GM19193 (cell line): ENCODE measurements at regions not wholly inside any gene's neighbourhood (a gene's known extent, or its start where the extent isn't known, plus 50 kb on each side); places are given as distances from the start of the nearest gene placed in this dataset.

ENCODE experiments used
- POLR2A ChIP-seq: IDR thresholded peaks from 4 replicates; pipeline ENCODE4 v1.6.1; 2011; ENCODE audit not compliant: insufficient read depth, insufficient read length; ENCODE audit errors: extremely low read depth

- no peak for TF ChIP-seq POLR2A
Measured at GRCh38 chr5:164500856-164501255, 995.4 kb downstream of the MAT2B start.

DNA sequence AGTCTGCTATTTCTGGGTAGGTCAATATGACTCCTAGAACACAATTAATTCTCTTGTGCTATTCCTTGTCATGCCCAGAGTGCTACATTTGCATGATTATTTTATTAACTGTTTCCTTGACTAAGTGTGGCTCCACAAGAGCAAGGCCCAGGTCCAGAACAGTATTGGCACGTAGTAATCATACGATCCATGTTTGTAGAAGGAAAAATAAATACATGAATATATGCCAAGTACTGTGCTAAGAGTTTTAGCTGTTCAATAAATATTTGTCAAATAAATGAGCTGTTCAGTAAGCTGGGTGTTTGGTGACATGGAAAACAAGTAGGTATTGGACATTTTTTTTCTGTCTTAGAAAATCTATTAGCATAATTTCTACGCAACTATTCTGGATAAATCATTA is 995.9 kb downstream of the MAT2B start:
- no peak for TF ChIP-seq POLR2A

DNA sequence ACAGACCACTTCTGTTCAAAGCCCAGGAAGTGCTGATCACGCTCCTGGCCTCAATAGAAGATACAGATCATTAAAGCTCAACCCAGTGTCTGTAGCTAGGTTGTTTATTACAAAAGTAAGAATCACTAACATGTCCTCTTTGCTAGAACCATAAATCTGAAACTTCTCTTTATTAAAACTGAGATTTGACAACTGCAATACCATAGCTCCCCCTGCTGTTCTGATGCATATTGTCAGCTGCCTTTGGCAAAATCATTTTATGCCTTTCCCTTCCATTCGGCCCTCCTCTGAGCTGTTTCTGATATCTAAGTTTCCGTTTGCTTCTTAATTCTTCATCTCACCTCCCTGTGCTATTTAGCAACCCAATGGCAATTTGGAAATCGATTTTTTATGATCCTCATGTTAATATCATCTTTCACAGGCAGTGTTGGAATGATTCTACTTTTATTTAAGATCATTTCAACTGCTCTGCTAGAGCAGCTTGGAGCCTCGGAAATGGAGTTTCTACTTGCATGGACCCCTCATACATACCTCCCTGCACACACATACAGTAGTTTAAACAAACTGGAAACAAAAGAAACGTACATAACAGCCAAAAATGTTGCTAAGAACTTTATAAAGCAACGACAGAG is 998.8 kb downstream of the MAT2B start:
- no peak for TF ChIP-seq POLR2A

DNA sequence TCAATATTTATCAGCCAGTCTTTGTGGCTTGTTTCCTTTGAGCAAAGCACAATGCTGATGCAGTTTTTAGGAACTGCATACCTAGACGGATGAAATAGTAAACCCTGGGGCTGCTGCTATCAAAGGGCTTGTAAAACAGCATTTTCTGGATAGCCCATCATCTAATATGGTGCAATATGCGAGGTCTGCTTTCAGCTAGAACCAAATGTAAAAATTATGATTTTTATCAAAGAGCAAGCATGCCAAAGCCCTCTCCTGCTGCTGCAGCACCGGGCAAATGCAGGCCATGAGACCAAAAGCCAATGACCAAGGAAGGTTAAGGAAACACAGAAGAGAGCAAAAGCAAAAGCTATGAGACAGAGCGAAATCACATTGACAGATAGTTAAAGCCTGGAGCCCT is 1000.4 kb downstream of the MAT2B start:
- TF ChIP-seq POLR2A: no peak

- TF ChIP-seq POLR2A: no peak
Measured at GRCh38 chr5:164518067-164518740, 1012.8 kb downstream of the MAT2B start.

DNA sequence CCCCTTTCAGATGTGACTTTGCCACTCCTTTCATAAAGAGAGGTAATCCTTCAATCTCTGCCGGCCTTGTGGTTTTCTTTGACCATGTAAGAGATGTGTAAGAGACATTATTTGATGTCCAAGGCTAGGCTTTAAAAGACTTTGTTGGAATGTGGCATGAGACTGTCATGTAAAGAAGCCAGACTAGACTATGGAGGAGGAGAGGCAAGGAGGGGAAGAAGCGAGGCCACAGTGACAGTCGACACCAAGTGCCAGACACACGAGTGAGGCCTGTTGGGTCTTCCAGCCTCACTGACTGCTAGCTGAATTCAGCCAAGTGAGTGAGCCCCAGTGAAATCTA is 1013.3 kb downstream of the MAT2B start:
- TF ChIP-seq POLR2A: no peak

DNA sequence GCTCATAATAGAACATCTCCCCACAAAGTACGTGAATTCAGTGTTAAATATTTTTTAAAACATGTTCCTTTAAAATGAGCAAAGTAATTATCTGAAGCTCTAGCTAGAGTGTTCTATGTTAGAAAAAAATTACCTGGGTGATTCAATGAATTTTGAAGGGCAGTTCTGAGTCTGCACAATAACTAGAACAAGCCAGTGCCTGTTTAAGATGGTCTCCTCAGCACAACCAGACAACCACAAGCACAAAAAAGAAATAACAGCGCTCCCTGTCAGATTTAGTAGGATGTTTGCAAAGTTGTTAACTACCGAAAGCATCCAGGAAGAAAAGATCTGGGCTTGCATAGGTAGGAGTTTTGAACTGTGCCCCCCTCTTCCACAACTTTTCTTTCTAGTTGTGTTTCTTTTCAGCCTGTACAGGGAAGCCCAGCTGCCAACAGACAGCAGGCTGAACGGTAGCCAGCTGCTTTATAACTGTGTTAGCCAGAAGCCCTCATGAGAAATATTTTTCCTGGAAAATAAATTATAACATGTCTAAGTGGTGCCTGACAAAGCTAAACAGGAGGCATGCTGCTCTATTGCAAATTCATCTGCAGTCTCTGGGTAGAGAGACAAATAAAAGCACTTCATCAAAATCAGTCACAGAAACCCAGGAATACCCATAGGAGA is 1026.9 kb downstream of the MAT2B start:
- no peak for TF ChIP-seq POLR2A

DNA sequence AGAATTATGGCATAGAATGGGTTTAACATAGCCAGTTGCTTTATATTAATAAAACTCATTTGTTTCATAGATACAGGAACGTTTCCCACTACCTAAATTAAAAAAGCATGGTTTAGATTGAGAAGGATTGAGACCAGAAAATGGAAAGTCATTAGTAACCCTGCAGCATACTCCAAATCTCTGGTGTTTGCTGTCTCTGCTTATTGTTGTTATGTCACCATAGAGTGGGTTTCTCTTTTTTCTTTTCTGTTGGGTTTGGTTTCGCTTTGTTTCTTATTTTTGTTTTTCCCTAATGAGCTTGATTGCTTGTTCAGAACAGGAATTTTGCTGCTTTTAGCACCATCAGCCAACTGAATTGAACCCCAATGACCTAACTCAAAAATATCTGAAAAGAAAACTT is 1034.8 kb downstream of the MAT2B start:
- TF ChIP-seq POLR2A: no peak

GRCh38 chr5:164545507-164545906 is 1040.1 kb downstream of the MAT2B start:
- TF ChIP-seq POLR2A: no peak

- no peak for TF ChIP-seq POLR2A
Measured at GRCh38 chr5:164553851-164554250, 1048.4 kb downstream of the MAT2B start.

GRCh38 chr5:164555809-164556208 is 1050.4 kb downstream of the MAT2B start:
- TF ChIP-seq POLR2A: no peak

GRCh38 chr5:164560216-164560615 is 1054.8 kb downstream of the MAT2B start:
- TF ChIP-seq POLR2A: no peak

GRCh38 chr5:164561933-164562872 is 1056.8 kb downstream of the MAT2B start:
- TF ChIP-seq POLR2A: no peak

DNA sequence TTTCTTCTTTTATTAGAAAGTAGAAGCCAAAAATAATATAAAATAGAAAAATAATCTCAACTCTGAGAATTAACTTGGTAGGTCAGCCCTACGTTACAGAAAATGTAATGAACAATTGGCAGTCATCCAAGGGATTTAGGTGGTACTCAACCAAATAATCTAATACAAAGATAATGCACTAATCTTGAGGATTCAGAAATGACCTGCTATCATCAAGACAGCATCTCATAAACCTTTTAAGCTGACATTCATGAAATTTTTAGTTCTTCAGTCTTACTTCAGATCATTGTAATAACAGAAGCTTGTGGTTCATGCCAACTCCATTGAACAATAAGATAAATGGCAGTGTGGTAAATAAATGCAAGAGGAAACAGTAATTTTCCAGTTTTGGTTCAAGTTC is 1058.0 kb downstream of the MAT2B start:
- no peak for TF ChIP-seq POLR2A

- no peak for TF ChIP-seq POLR2A
Measured at GRCh38 chr5:164573397-164573796, 1068.0 kb downstream of the MAT2B start.

- no peak for TF ChIP-seq POLR2A
Measured at GRCh38 chr5:164577201-164577600, 1071.8 kb downstream of the MAT2B start.

DNA sequence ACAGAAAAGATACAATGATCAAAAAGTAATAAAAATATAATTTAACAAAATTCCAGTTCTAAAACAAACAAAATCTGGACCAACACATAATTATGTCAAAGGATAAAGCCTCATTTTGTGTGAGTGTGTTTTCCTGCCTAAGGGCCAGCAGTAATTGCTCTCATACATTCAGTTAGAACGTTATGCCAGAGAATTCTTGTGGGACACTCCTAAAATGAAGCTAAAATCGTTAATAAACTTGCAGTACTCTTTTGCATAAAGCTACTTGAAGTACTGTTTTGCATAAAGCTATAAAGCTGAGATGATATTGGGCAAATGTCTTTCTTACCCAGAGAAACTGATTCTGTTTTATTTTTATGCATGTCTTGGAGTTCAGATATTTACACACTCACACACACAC is 1072.3 kb downstream of the MAT2B start:
- no peak for TF ChIP-seq POLR2A
